ENCODE measurements at regions not wholly inside any gene's neighbourhood (a gene's known extent, or its start where the extent isn't known, plus 50 kb on each side); places are given as distances from the start of the nearest gene placed in this dataset.

GRCh38 chr18:70659036-70659925 is 370.4 kb downstream of the SOCS6 start:
- peak overlapping the region; percentile 48 for H3K4me3 Mint-ChIP-seq
- intact Hi-C loops (cut with micrococcal nuclease): no loop called here
- no peaks in the 10 kb centered on the region for H3K9me3 Mint-ChIP-seq
- peak; percentile 59 for DNase-seq
- no peaks in the 10 kb centered on the region for H3K36me3 Mint-ChIP-seq (ENCODE audit: low read depth)
- H3K27me3 Mint-ChIP-seq: no peaks in the 10 kb centered on the region
- peaks cover 6% of the 10 kb centered on the region for H3K4me1 Mint-ChIP-seq
- H3K27ac Mint-ChIP-seq: no peak overlapping the region

GRCh38 chr18:70653671-70654070 is 364.8 kb downstream of the SOCS6 start:
- Mint-ChIP-seq H3K4me3 (no peak overlapping the region), H3K36me3 (ENCODE audit: low read depth) (no peaks in the 10 kb centered on the region), H3K9me3 (peaks cover 6% of the 10 kb centered on the region), H3K4me1 (peaks cover 4% of the 10 kb centered on the region), H3K27ac (no peak overlapping the region), H3K27me3 (no peaks in the 10 kb centered on the region)
- DNase-seq: no peak
- intact Hi-C loops (cut with micrococcal nuclease): no loop called here

GRCh38 chr18:70650878-70651277 is 362.0 kb downstream of the SOCS6 start:
- Mint-ChIP-seq H3K27ac (no peak overlapping the region), H3K27me3 (no peaks in the 10 kb centered on the region), H3K9me3 (peaks cover 6% of the 10 kb centered on the region), H3K4me1 (peaks cover 4% of the 10 kb centered on the region), H3K36me3 (ENCODE audit: low read depth) (no peaks in the 10 kb centered on the region), H3K4me3 (no peak overlapping the region)
- no peak for DNase-seq
- intact Hi-C loops (cut with micrococcal nuclease): no loop called here

- Mint-ChIP-seq H3K4me3 (no peak overlapping the region), H3K4me1 (peaks cover 4% of the 10 kb centered on the region), H3K36me3 (ENCODE audit: low read depth) (no peaks in the 10 kb centered on the region), H3K9me3 (peaks cover 6% of the 10 kb centered on the region), H3K27ac (no peak overlapping the region), H3K27me3 (no peaks in the 10 kb centered on the region)
- intact Hi-C loops (cut with micrococcal nuclease): no loop called here
- no peak for DNase-seq
These were observed 360.8 kb downstream of the SOCS6 start for GRCh38 chr18:70649683-70650082.

GRCh38 chr18:70645971-70646370 is 357.1 kb downstream of the SOCS6 start:
- Mint-ChIP-seq H3K4me3 (no peak overlapping the region), H3K27me3 (no peaks in the 10 kb centered on the region), H3K9me3 (peaks cover 5% of the 10 kb centered on the region), H3K27ac (no peak overlapping the region), H3K4me1 (peaks cover 4% of the 10 kb centered on the region), H3K36me3 (ENCODE audit: low read depth) (no peaks in the 10 kb centered on the region)
- no peak for DNase-seq
- intact Hi-C loops (cut with micrococcal nuclease): no loop called here

GRCh38 chr18:70643812-70644211 is 355.0 kb downstream of the SOCS6 start:
- Mint-ChIP-seq H3K36me3 (ENCODE audit: low read depth) (no peaks in the 10 kb centered on the region), H3K27ac (no peak overlapping the region), H3K9me3 (peaks cover 4% of the 10 kb centered on the region), H3K27me3 (no peaks in the 10 kb centered on the region), H3K4me1 (no peaks in the 10 kb centered on the region), H3K4me3 (no peak overlapping the region)
- no peak for DNase-seq
- intact Hi-C loops (cut with micrococcal nuclease): no loop called here

- Mint-ChIP-seq H3K36me3 (ENCODE audit: low read depth) (no peaks in the 10 kb centered on the region), H3K27me3 (no peaks in the 10 kb centered on the region), H3K4me3 (no peak overlapping the region), H3K9me3 (peaks cover 4% of the 10 kb centered on the region), H3K27ac (no peak overlapping the region), H3K4me1 (no peaks in the 10 kb centered on the region)
- no peak for DNase-seq
- intact Hi-C loops (cut with micrococcal nuclease): no loop called here
These were observed 352.4 kb downstream of the SOCS6 start for GRCh38 chr18:70641156-70641775.

- Mint-ChIP-seq H3K9me3 (peaks cover 4% of the 10 kb centered on the region), H3K36me3 (ENCODE audit: low read depth) (no peaks in the 10 kb centered on the region), H3K27me3 (no peaks in the 10 kb centered on the region), H3K4me3 (no peak overlapping the region), H3K4me1 (no peaks in the 10 kb centered on the region), H3K27ac (no peak overlapping the region)
- no peak for DNase-seq
- intact Hi-C loops (cut with micrococcal nuclease): no loop called here
These were observed 351.6 kb downstream of the SOCS6 start for GRCh38 chr18:70640336-70640887.

GRCh38 chr18:70636991-70637390 is 348.1 kb downstream of the SOCS6 start:
- no peak overlapping the region for H3K27ac Mint-ChIP-seq
- peaks cover 4% of the 10 kb centered on the region for H3K9me3 Mint-ChIP-seq
- no peaks in the 10 kb centered on the region for H3K4me1 Mint-ChIP-seq
- no peak overlapping the region for H3K4me3 Mint-ChIP-seq
- H3K36me3 Mint-ChIP-seq (ENCODE audit: low read depth): no peaks in the 10 kb centered on the region
- intact Hi-C loops (cut with micrococcal nuclease): no loop called here
- no peaks in the 10 kb centered on the region for H3K27me3 Mint-ChIP-seq
- DNase-seq: no peak

DNA sequence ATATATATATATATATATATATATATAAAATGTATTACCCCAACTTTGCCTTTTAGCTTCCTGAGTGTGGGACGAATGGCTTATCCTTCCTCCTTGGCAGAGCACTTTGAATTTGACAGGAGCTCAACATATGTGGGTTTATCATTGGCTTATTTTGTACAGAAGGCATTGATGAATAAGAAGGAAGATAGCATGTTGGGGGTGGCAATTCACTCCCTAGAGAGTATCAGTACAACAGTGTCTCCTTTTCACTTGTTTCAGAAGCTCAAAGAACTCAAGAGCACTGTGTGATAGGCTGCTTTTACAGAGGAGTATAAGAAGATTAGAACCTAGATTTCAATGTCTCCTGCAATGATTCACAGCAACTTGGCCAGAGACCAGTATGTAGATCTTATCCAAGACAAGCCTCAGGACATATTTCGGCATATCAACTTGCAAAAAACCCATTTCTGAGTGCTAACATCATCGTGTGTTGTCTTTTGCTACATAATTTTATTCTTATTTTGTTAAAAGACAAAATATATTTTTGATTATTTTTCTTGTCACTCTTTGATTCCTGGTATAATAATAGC is 345.8 kb downstream of the SOCS6 start:
- H3K27ac Mint-ChIP-seq: no peak overlapping the region
- H3K27me3 Mint-ChIP-seq: no peaks in the 10 kb centered on the region
- DNase-seq: no peak
- H3K9me3 Mint-ChIP-seq: peaks cover 3% of the 10 kb centered on the region
- H3K4me1 Mint-ChIP-seq: no peaks in the 10 kb centered on the region
- H3K36me3 Mint-ChIP-seq (ENCODE audit: low read depth): no peaks in the 10 kb centered on the region
- no peak overlapping the region for H3K4me3 Mint-ChIP-seq
- intact Hi-C loops (cut with micrococcal nuclease): no loop called here

- Mint-ChIP-seq H3K4me1 (peaks cover 4% of the 10 kb centered on the region), H3K4me3 (no peak overlapping the region), H3K36me3 (ENCODE audit: low read depth) (no peaks in the 10 kb centered on the region), H3K27me3 (no peaks in the 10 kb centered on the region), H3K9me3 (no peaks in the 10 kb centered on the region), H3K27ac (no peak overlapping the region)
- intact Hi-C loops (cut with micrococcal nuclease): no loop called here
- no peak for DNase-seq
These were observed 338.4 kb downstream of the SOCS6 start for GRCh38 chr18:70627182-70627802.

DNA sequence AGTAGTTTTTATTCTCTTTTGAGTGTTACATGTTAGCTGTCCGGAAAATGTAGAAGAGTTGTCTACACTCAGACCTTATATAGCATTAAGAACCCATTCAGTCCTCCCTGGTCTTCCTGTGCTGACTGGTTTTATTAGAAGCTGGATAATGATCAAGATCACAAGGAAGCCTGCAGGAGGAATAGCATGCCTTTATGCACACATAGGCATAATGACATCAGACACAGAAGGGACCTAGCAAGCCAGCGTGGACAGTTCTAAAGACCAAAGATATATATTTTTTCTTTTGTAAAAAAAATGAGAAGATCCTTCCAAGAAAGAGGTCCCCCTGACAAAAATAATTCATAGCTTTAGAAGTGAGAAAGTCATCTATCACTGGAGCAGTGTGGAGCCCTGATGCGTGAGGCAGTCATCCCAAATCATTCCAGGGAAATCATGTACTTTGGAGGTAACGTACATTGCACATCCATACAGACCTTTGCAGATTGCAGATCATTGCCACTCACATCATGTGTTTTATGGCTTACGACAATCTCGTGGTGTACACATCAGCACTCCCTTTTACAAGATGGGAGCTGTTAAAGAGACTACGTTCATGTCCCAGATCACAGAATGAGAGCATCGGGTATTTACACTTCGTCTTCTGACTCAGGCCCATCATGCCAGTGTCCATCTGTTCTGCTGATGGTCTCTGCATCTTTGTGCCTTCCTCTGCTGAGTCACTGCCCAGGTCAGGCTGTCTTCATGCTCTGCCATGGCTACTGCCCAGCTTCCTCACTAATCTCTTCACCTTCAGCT is 334.0 kb downstream of the SOCS6 start:
- intact Hi-C loops (cut with micrococcal nuclease): no loop called here
- H3K27ac Mint-ChIP-seq: no peak overlapping the region
- peaks cover 17% of the 10 kb centered on the region for H3K4me1 Mint-ChIP-seq

GRCh38 chr18:70621710-70622109 is 332.9 kb downstream of the SOCS6 start:
- intact Hi-C loops (cut with micrococcal nuclease): no loop called here
- peak overlapping the region; percentile 68 for H3K27ac Mint-ChIP-seq
- peak overlapping the region; percentile 79 for H3K4me3 Mint-ChIP-seq
- no peaks in the 10 kb centered on the region for H3K27me3 Mint-ChIP-seq
- H3K4me1 Mint-ChIP-seq: peaks cover 17% of the 10 kb centered on the region
- DNase-seq: peak; percentile 60
- H3K36me3 Mint-ChIP-seq (ENCODE audit: low read depth): no peaks in the 10 kb centered on the region
- H3K9me3 Mint-ChIP-seq: no peaks in the 10 kb centered on the region

More for the DNA sequence above, 334.0 kb downstream of the SOCS6 start:
- no peaks in the 10 kb centered on the region for H3K36me3 Mint-ChIP-seq (ENCODE audit: low read depth)
- no peak overlapping the region for H3K4me3 Mint-ChIP-seq
- no peaks in the 10 kb centered on the region for H3K9me3 Mint-ChIP-seq
- H3K27me3 Mint-ChIP-seq: no peaks in the 10 kb centered on the region
- no peak for DNase-seq

All from activated CD4-positive, alpha-beta T cell treated with anti-CD3 and anti-CD28 coated beads, Interleukin-2, amount 10 ng/mL, durations not matched to agents 24 days and 14 days (primary cell).